Osteoblast (primary cell): ENCODE measurements at regions not wholly inside any gene's neighbourhood (a gene's known extent, or its start where the extent isn't known, plus 50 kb on each side); places are given as distances from the start of the nearest gene placed in this dataset.

ENCODE experiments used
- DNase-seq: peaks from one replicate; pipeline ENCODE4 v3.0.0; 2011; ENCODE audit warnings: low spot score, mixed read lengths; ENCODE audit not compliant: insufficient read length; ENCODE audit errors: missing footprints
- H2AFZ ChIP-seq: 2 replicates; pipeline ENCODE4 v1.6.0; 2011; ENCODE audit warnings: mild to moderate bottlenecking, low read length
- H3K27ac ChIP-seq: 2 replicates; pipeline ENCODE4 v1.5.1; 2011; ENCODE audit warnings: mild to moderate bottlenecking, low read depth, low read length, moderate library complexity
- H3K27me3 ChIP-seq: 2 replicates; pipeline ENCODE4 v1.6.0; 2012; ENCODE audit warnings: mild to moderate bottlenecking, control low read depth, inconsistent platforms, low read length, moderate library complexity; ENCODE audit not compliant: insufficient read depth
- H3K36me3 ChIP-seq: 2 replicates; pipeline ENCODE4 v1.5.1; 2011; ENCODE audit warnings: mild to moderate bottlenecking, low read length, control low read depth, moderate library complexity; ENCODE audit not compliant: insufficient read depth
- H3K4me1 ChIP-seq: 2 replicates; pipeline ENCODE4 v1.5.1; 2011; ENCODE audit warnings: mild to moderate bottlenecking, low read length, control low read depth, moderate library complexity; ENCODE audit not compliant: insufficient read depth
- H3K4me2 ChIP-seq: 2 replicates; pipeline ENCODE4 v1.6.0; 2011; ENCODE audit warnings: mild to moderate bottlenecking, low read length; ENCODE audit not compliant: insufficient read depth
- H3K4me3 ChIP-seq: fragments of 200-600 bp; sonication (generic); 3 replicates; pipeline ENCODE4 v1.5.1; 2012; ENCODE audit warnings: mild to moderate bottlenecking, low read length, inconsistent platforms; ENCODE audit not compliant: insufficient read depth
- H3K79me2 ChIP-seq: 2 replicates; pipeline ENCODE4 v1.6.0; 2012; ENCODE audit warnings: mild to moderate bottlenecking, low read length, control low read depth, inconsistent platforms; ENCODE audit not compliant: insufficient read depth
- H3K9me3 ChIP-seq: 2 replicates; pipeline ENCODE4 v1.5.1; 2011; ENCODE audit warnings: low read depth, low read length, control low read depth
- H4K20me1 ChIP-seq: 2 replicates; pipeline ENCODE4 v1.6.0; 2012; ENCODE audit warnings: mild to moderate bottlenecking, low read length, control low read depth; ENCODE audit not compliant: insufficient read depth
- TF ChIP-seq, protein P1 (sequence below): IDR thresholded peaks from 2 replicates; pipeline ENCODE4 v1.5.1; 2011; ENCODE audit warnings: mild to moderate bottlenecking, low read depth, low read length, moderate library complexity; ENCODE audit errors: extremely low read depth

DNA sequence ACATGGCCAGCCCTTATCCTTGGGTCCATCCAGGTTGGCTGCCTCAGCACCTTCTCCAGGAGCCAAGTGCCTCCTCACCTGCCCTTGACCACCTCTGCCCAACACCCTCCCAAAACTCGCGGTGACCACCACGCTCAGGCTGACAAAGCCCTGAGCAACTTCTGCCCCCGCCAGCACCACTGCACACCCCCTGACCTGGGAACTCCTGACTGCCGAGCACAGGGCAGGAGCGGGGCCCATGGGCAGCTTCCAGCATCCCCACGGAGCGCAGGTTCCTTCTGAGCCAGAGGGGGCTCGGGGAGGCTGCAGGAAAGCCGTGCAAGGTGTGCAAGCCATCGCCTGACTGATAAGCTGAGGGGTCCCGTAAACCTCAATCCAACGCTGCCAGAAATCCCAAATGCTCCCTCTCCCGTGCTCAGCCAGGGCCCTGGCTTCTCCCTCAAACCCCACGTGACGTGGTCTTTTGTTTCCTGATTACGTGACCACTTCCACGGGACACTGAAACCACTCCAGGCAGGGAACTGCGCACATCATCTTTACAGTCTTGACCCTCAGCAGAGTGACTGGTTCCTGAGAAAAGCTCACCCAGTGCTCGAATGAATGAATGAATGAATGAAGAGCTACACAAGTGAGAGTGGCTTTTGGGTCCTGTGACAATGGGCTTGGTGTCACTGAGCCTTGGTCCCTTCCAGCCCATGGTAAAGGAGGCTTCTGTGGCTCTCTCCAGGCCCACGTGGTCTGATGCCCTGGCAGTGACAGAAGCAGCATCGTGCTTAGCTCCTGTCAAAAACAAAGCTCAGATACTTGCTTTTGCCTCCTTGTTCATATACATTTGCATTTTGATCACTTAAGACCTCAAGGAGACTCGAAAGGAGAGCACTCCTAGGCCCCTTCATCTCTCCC lies 249.8 kb upstream of the PPP2R2D start:
- Histone ChIP-seq H3K4me1 (no peaks in the 10 kb centered on the region), H3K4me2 (no peak overlapping the region), H4K20me1 (no peaks in the 10 kb centered on the region), H3K9me3 (peaks cover 3% of the 10 kb centered on the region), H3K36me3 (no peaks in the 10 kb centered on the region), H3K27ac (no peak overlapping the region), H2AFZ (no peak overlapping the region), H3K4me3 (no peak overlapping the region), H3K79me2 (no peaks in the 10 kb centered on the region), H3K27me3 (no peaks in the 10 kb centered on the region)
- DNase-seq: no peak
- TF ChIP-seq, protein P1, sequence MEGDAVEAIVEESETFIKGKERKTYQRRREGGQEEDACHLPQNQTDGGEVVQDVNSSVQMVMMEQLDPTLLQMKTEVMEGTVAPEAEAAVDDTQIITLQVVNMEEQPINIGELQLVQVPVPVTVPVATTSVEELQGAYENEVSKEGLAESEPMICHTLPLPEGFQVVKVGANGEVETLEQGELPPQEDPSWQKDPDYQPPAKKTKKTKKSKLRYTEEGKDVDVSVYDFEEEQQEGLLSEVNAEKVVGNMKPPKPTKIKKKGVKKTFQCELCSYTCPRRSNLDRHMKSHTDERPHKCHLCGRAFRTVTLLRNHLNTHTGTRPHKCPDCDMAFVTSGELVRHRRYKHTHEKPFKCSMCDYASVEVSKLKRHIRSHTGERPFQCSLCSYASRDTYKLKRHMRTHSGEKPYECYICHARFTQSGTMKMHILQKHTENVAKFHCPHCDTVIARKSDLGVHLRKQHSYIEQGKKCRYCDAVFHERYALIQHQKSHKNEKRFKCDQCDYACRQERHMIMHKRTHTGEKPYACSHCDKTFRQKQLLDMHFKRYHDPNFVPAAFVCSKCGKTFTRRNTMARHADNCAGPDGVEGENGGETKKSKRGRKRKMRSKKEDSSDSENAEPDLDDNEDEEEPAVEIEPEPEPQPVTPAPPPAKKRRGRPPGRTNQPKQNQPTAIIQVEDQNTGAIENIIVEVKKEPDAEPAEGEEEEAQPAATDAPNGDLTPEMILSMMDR: no peak

GRCh38 chr10:131651674-131652437 lies 249.0 kb upstream of the PPP2R2D start:
- H3K36me3 ChIP-seq: no peaks in the 10 kb centered on the region
- H3K79me2 ChIP-seq: no peaks in the 10 kb centered on the region
- H3K4me3 ChIP-seq: no peak overlapping the region
- H3K27ac ChIP-seq: no peak overlapping the region
- H3K4me1 ChIP-seq: no peaks in the 10 kb centered on the region
- DNase-seq: no peak
- H2AFZ ChIP-seq: no peak overlapping the region
- no peak overlapping the region for H3K4me2 ChIP-seq
- H3K9me3 ChIP-seq: peaks cover 3% of the 10 kb centered on the region
- TF ChIP-seq, protein P1: no peak
- H3K27me3 ChIP-seq: no peaks in the 10 kb centered on the region
- no peaks in the 10 kb centered on the region for H4K20me1 ChIP-seq

DNA sequence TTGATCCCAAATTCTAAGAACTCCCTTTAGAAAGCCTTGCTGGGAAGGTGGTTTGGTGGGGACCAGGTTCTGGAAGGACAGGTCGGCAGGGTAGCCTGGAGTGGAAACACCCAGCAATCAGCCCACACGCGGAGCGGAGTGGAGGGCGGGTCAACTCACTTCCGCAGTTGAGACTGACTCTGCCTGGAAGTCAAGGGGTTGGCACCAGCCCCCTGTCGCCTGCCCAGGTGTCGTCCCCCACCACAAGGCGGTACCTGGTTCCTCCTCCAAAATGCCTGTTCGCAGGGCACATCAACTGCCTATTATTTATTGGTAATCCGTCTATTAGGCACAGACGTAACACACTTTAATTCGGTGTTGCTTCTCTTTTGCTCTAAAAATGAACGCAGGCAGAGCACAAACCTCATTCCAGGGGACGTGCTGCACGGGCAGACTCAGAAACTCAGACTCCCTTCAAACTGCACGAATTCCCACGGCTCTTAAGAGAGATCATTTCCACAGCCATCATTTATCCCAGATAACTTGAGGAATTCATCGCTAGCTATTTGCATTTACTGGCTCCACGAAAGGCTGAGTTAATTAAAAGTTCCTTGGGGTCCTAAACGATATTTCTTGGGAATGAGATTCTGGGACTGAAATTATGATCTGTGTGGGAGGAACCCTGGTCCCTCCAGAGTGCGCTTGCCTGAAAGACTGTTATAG lies 248.2 kb upstream of the PPP2R2D start:
- Histone ChIP-seq H3K79me2 (no peaks in the 10 kb centered on the region), H3K36me3 (no peaks in the 10 kb centered on the region), H3K4me1 (no peaks in the 10 kb centered on the region), H3K27me3 (no peaks in the 10 kb centered on the region), H3K9me3 (peaks cover 3% of the 10 kb centered on the region), H4K20me1 (no peaks in the 10 kb centered on the region), H2AFZ (no peak overlapping the region), H3K4me3 (no peak overlapping the region), H3K4me2 (no peak overlapping the region), H3K27ac (no peak overlapping the region)
- DNase-seq: no peak
- TF ChIP-seq, protein P1: no peak

DNA sequence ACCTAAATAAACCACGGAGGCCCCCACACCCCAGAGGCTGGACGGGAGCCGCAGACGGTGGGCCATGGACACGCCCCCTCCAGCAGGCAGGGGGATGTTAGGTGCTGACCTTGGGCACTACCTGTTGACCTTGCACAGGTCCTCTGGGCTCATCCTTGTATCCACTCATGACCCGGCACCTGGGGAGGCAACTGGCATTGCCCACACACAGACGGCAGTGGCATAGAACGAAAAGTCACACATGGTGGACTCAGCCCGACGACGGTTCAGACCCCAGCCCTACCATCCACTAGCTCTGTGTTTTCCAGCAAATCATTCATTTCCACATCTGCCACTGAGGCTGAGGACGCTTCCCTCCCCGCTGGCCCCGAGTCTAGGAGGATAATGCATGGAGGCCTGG lies 247.7 kb upstream of the PPP2R2D start:
- H3K27ac ChIP-seq: no peak overlapping the region
- TF ChIP-seq, protein P1: no peak
- H3K4me3 ChIP-seq: no peak overlapping the region
- no peaks in the 10 kb centered on the region for H3K27me3 ChIP-seq
- peaks cover 3% of the 10 kb centered on the region for H3K9me3 ChIP-seq
- no peak overlapping the region for H3K4me2 ChIP-seq
- H2AFZ ChIP-seq: no peak overlapping the region
- no peaks in the 10 kb centered on the region for H4K20me1 ChIP-seq
- no peaks in the 10 kb centered on the region for H3K4me1 ChIP-seq
- H3K36me3 ChIP-seq: no peaks in the 10 kb centered on the region
- H3K79me2 ChIP-seq: no peaks in the 10 kb centered on the region
- no peak for DNase-seq
